HepG2 (cell line): ENCODE measurements at regions not wholly inside any gene's neighbourhood (a gene's known extent, or its start where the extent isn't known, plus 50 kb on each side); places are given as distances from the start of the nearest gene placed in this dataset.

Source experiments
- ATAC-seq: fragments of 200-7000 bp; cut with Tn5 transposase; 3 replicates; pipeline ENCODE4 v1.9.1; 2020; ENCODE audit warnings: mild to moderate bottlenecking, moderate library complexity
- BruUV-seq: library from RNA; stranded (reverse); fragments of 400-500 nt; replicated peaks from 2 replicates; lab custom pipeline; 2021; lab: Mats Ljungman, UMichigan
- CTCF ChIA-PET: fragments of 300-600 bp; formaldehyde crosslinking; extraction: SDS; loops from one replicate; lab custom pipeline; 2021; ENCODE audit warnings: low total read pairs, inconsistent platforms, low intra/inter-chr PET ratio; lab: Yijun Ruan, JAX
- POLR2A ChIA-PET: fragments of 350-600 bp; sonication (Branson Sonifier 250); formaldehyde crosslinking; loops from one replicate; lab custom pipeline; 2020; ENCODE audit warnings: antibody characterized with exemption, inconsistent platforms; lab: Yijun Ruan, JAX
- DNase-seq: peaks from one replicate; pipeline ENCODE4 v3.0.0-alpha.2; 2015; ENCODE audit warnings: low spot score
- FAIRE-seq: peaks from 3 replicates; lab custom pipeline; 2011; peaks lifted over from hg19 to GRCh38; lab: Jason Lieb, UNC
- H2AFZ ChIP-seq: one replicate; pipeline ENCODE4 v1.6.1; 2011; ENCODE audit warnings: low read length, inconsistent platforms
- H3K27ac ChIP-seq: fragments of 300-600 bp; 3 replicates; pipeline ENCODE4 v1.8.0; 2011; ENCODE audit warnings: mixed run types, mild to moderate bottlenecking, mixed read lengths, low read length, inconsistent platforms; ENCODE audit not compliant: insufficient read depth; ENCODE audit errors: extremely low read length
- H3K27me3 ChIP-seq, 2 experiments: fragments of 200-600 bp in 1 of 2; 2 replicates in 1 of 2; 3 replicates in 1 of 2; pipeline versions ENCODE4 v1.6.0 to v1.8.0; 2011; ENCODE audit warnings: low read length in 2 of 2, mild to moderate bottlenecking in 2 of 2, moderate library complexity in 2 of 2, inconsistent platforms in 1 of 2; ENCODE audit not compliant: insufficient read depth in 2 of 2, control insufficient read depth in 1 of 2
- H3K36me3 ChIP-seq, 2 experiments: fragments of 200-600 bp in 1 of 2; replicated peaks in 1 of 2; 2 replicates in 1 of 2; 3 replicates in 1 of 2; pipeline versions ENCODE4 v1.5.1 to v1.8.0; 2011; ENCODE audit warnings: low read length in 2 of 2, inconsistent platforms in 1 of 2; ENCODE audit not compliant: insufficient read depth in 2 of 2, control insufficient read depth in 1 of 2
- H3K4me1 ChIP-seq: 2 replicates; pipeline ENCODE4 v1.5.1; 2012; ENCODE audit warnings: low read length, inconsistent platforms; ENCODE audit not compliant: insufficient read depth
- H3K4me2 ChIP-seq: 2 replicates; pipeline ENCODE4 v1.6.0; 2011; ENCODE audit warnings: low read depth, low read length, inconsistent platforms
- H3K4me3 ChIP-seq, 3 experiments: fragments of 200-600 bp in 1 of 3; sonication (generic), shearing (Covaris generic) in 1 of 3; replicated peaks in 1 of 3; 2 replicates each; pipeline ENCODE4 v1.5.1; 2011 to 2016; ENCODE audit warnings: low read length in 3 of 3, inconsistent platforms in 2 of 3, low read depth in 2 of 3, mild to moderate bottlenecking in 2 of 3, control low read depth in 1 of 3, mixed read lengths in 1 of 3; ENCODE audit not compliant: insufficient read depth in 1 of 3
- H3K79me2 ChIP-seq: one replicate; pipeline ENCODE4 v1.6.1; 2011; ENCODE audit warnings: low read length, inconsistent platforms; ENCODE audit not compliant: insufficient read depth
- H3K9ac ChIP-seq: 2 replicates; pipeline ENCODE4 v1.6.0; 2011; ENCODE audit warnings: mild to moderate bottlenecking, low read depth, low read length, inconsistent platforms; ENCODE audit not compliant: insufficient read depth
- H3K9me3 ChIP-seq: 2 replicates; pipeline ENCODE4 v1.5.1; 2012; ENCODE audit warnings: mild to moderate bottlenecking, low read length
- H4K20me1 ChIP-seq: 2 replicates; pipeline ENCODE4 v1.6.0; 2011; ENCODE audit warnings: inconsistent platforms, mild to moderate bottlenecking, low read length, moderate library complexity; ENCODE audit not compliant: insufficient read depth
- CEBPB ChIP-seq: IDR thresholded peaks from 2 replicates; pipeline ENCODE4 v1.6.1; 2011; ENCODE audit warnings: low read depth, low read length, improper control_type of control experiment, borderline replicate concordance
- FOSL2 ChIP-seq: sonication (generic); formaldehyde crosslinking; IDR thresholded peaks from 2 replicates; pipeline ENCODE4 v1.4.0; 2020; ENCODE audit warnings: missing genetic modification reagents
- GTF3A ChIP-seq: sonication (generic); formaldehyde crosslinking; conservative IDR thresholded peaks from 2 replicates; pipeline ENCODE4 v1.4.0; 2020; ENCODE audit warnings: mild to moderate bottlenecking, missing genetic modification reagents
- MAFF ChIP-seq: IDR thresholded peaks from 2 replicates; pipeline ENCODE4 v1.6.1; 2011; ENCODE audit warnings: low read depth, low read length, improper control_type of control experiment
- MAFK ChIP-seq, 2 experiments: IDR thresholded peaks in 1 of 2; conservative IDR thresholded peaks in 1 of 2; 2 replicates each; pipeline ENCODE4 v1.6.1; 2011; ENCODE audit warnings: improper control_type of control experiment in 2 of 2, low read length in 2 of 2
- MXD4 ChIP-seq: IDR thresholded peaks from 2 replicates; pipeline ENCODE4 v1.6.1; 2016; ENCODE audit warnings: mild to moderate bottlenecking, missing biosample characterization, missing genetic modification reagents
- NR2F1 ChIP-seq, 2 experiments: fragments of 450-650 bp in 1 of 2; formaldehyde crosslinking in 1 of 2; IDR thresholded peaks; 2 replicates each; pipeline versions ENCODE4 v1.5.0 to v1.6.1; 2016 to 2020; ENCODE audit warnings: mild to moderate bottlenecking in 1 of 2, missing compliant biosample characterization in 1 of 2, missing genetic modification reagents in 1 of 2, moderate library complexity in 1 of 2
- PITX1 ChIP-seq: sonication (generic); formaldehyde crosslinking; IDR thresholded peaks from 2 replicates; pipeline ENCODE4 v1.5.1; 2020; ENCODE audit warnings: mild to moderate bottlenecking, missing genetic modification reagents
- PRPF4 ChIP-seq: fragments of 200-400 bp; formaldehyde crosslinking; IDR thresholded peaks from 2 replicates; pipeline ENCODE4 v1.6.1; 2016; ENCODE audit warnings: low read length, low read depth; ENCODE audit not compliant: poor library complexity, severe bottlenecking
- SSRP1 ChIP-seq: IDR thresholded peaks from 2 replicates; pipeline ENCODE4 v1.6.1; 2016; ENCODE audit warnings: control low read depth
- TBX2 ChIP-seq: sonication (generic); formaldehyde crosslinking; IDR thresholded peaks from 2 replicates; pipeline ENCODE4 v1.5.0; 2020; ENCODE audit warnings: missing genetic modification reagents, mild to moderate bottlenecking, borderline replicate concordance
- ZNF343 ChIP-seq: sonication (generic); formaldehyde crosslinking; IDR thresholded peaks from 2 replicates; pipeline ENCODE4 v1.4.0; 2020; ENCODE audit warnings: mild to moderate bottlenecking, missing genetic modification reagents
- ZNF510 ChIP-seq: sonication (generic); formaldehyde crosslinking; IDR thresholded peaks from 2 replicates; pipeline ENCODE4 v1.4.0; 2020; ENCODE audit warnings: low read depth, mild to moderate bottlenecking, missing genetic modification reagents
- ZNF737 ChIP-seq: sonication (generic); formaldehyde crosslinking; IDR thresholded peaks from 2 replicates; pipeline ENCODE4 v1.5.0; 2020; ENCODE audit warnings: missing genetic modification reagents, mild to moderate bottlenecking, borderline replicate concordance
- ZNF891 ChIP-seq: sonication (generic); formaldehyde crosslinking; IDR thresholded peaks from 2 replicates; pipeline ENCODE4 v1.5.0; 2020; ENCODE audit warnings: mild to moderate bottlenecking, missing genetic modification reagents
- WGBS: methylation state at CpG from one replicate; pipeline ENCODE4 v1.1.6; 2017; ENCODE audit warnings: low lambda C conversion rate; 5-methylcytosine and 5-hydroxymethylcytosine counted together
- in situ Hi-C: cut with HindIII; loops from 2 replicates; pipeline ENCODE4 v1.10.0; 2017; ENCODE audit warnings: low pct_unique_long_range_greater_than_20kb; ENCODE audit not compliant: extremely low pct_ligation_motif_present
- intact Hi-C: fragments of 100-400 bp; cut with micrococcal nuclease; formaldehyde crosslinking; loops from one replicate; pipeline ENCODE4 v1.10.0; 2022; ENCODE audit not compliant: unreplicated experiment
- TF ChIP-seq, protein P1 (sequence below): sonication (generic); formaldehyde crosslinking; IDR thresholded peaks from 2 replicates; pipeline ENCODE4 v1.8.1; 2023; ENCODE audit warnings: mild to moderate bottlenecking, missing genetic modification reagents

GRCh38 chr21:22762463-22762862 lies 1764.3 kb downstream of the NCAM2 start:
- H3K27ac ChIP-seq: no peak overlapping the region
- no peaks in the 10 kb centered on the region for H3K36me3 ChIP-seq
- no peaks in the 10 kb centered on the region; a peak in 1 of 5 replicates for H3K27me3 ChIP-seq
- intact Hi-C loops (no loop called here), in situ Hi-C loops (no loop called here)
- H3K9me3 ChIP-seq: peaks cover 74% of the 10 kb centered on the region
- DNase-seq (no peak), FAIRE-seq (no peak), ATAC-seq (no peak)
- POLR2A ChIA-PET: no interaction called here
- H3K4me1 ChIP-seq: no peaks in the 10 kb centered on the region
- no peak overlapping the region for H3K4me3 ChIP-seq
- no peak overlapping the region for H3K4me2 ChIP-seq
- CTCF ChIA-PET: no interaction called here
- 0% methylated on average over 2 of the region's 2 CpGs for WGBS
- no TSS peak for BruUV-seq
- H3K79me2 ChIP-seq: no peaks in the 10 kb centered on the region
- H4K20me1 ChIP-seq: no peaks in the 10 kb centered on the region
- H3K9ac ChIP-seq: no peak overlapping the region
- TF ChIP-seq MAFF (peak; percentile 53), MAFK (conservative IDR thresholded peaks at IDR 0.05 in 1 of 2, IDR thresholded peaks at IDR 0.05 in 1 of 2; ENCODE audit: low read length in 2 of 2) (peak; percentile 67 to 79), PITX1 (CRISPR knock-in tag) (no peak), MXD4 (CRISPR knock-in tag) (no peak)
- H2AFZ ChIP-seq: no peak overlapping the region

- Histone ChIP-seq H3K9me3 (peaks cover 68% of the 10 kb centered on the region), H3K9ac (no peak overlapping the region), H4K20me1 (no peaks in the 10 kb centered on the region), H3K36me3 (no peaks in the 10 kb centered on the region), H3K27me3 (no peaks in the 10 kb centered on the region; a peak in 1 of 5 replicates), H3K4me2 (no peak overlapping the region), H3K4me3 (no peak overlapping the region), H2AFZ (no peak overlapping the region), H3K4me1 (no peaks in the 10 kb centered on the region), H3K79me2 (no peaks in the 10 kb centered on the region), H3K27ac (no peak overlapping the region)
- CTCF ChIA-PET: no interaction called here
- FAIRE-seq (no peak), ATAC-seq (no peak), DNase-seq (no peak)
- intact Hi-C loops: no loop called here
- 2% methylated on average over 3 of the region's 3 CpGs for WGBS
- TF ChIP-seq ZNF891 (CRISPR knock-in tag) (no peak), FOSL2 (CRISPR knock-in tag) (no peak), PRPF4 (no peak), NR2F1 (CRISPR knock-in tag; IDR thresholded peaks at IDR 0.05) (no peak), ZNF737 (CRISPR knock-in tag) (no peak), ZNF343 (CRISPR knock-in tag) (no peak), TBX2 (no peak), ZNF510 (CRISPR knock-in tag) (no peak), GTF3A (CRISPR knock-in tag) (no peak), CEBPB (no peak), SSRP1 (CRISPR knock-in tag) (no peak)
- TF ChIP-seq, protein P1, sequence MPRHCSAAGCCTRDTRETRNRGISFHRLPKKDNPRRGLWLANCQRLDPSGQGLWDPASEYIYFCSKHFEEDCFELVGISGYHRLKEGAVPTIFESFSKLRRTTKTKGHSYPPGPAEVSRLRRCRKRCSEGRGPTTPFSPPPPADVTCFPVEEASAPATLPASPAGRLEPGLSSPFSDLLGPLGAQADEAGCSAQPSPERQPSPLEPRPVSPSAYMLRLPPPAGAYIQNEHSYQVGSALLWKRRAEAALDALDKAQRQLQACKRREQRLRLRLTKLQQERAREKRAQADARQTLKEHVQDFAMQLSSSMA: no peak
- POLR2A ChIA-PET: no interaction called here
- BruUV-seq: no TSS peak
- in situ Hi-C loops: no loop called here
These were observed 1765.2 kb downstream of the NCAM2 start for GRCh38 chr21:22763442-22763841.
